ENCODE measurements at regions not wholly inside any gene's neighbourhood (a gene's known extent, or its start where the extent isn't known, plus 50 kb on each side); places are given as distances from the start of the nearest gene placed in this dataset.

- no peak overlapping the region for H3K4me3 ChIP-seq
- no peak for DNase-seq (ENCODE audit: low spot score in 2 of 2)
- no peak for TF ChIP-seq CTCF (IDR thresholded peaks at IDR 0.05)
- TF ChIP-seq POLR2AphosphoS5 (IDR thresholded peaks at IDR 0.05) = no peak
- no peak for TF ChIP-seq POLR2A (IDR thresholded peaks at IDR 0.05)
These were observed 124.3 kb downstream of the C4orf33 start for GRCh38 chr4:129220254-129220653.

GRCh38 chr4:129223945-129224344 is 128.0 kb downstream of the C4orf33 start:
- TF ChIP-seq POLR2AphosphoS5 (IDR thresholded peaks at IDR 0.05) (no peak), POLR2A (IDR thresholded peaks at IDR 0.05) (no peak), CTCF (IDR thresholded peaks at IDR 0.05) (no peak)
- no peak overlapping the region for H3K27ac ChIP-seq
- no peaks in the 10 kb centered on the region for H3K9me3 ChIP-seq
- no peaks in the 10 kb centered on the region for H3K4me1 ChIP-seq
- intact Hi-C loops (cut with DNase I; ENCODE audit: low total_unique reads) = no loop called here
- no peaks in the 10 kb centered on the region for H3K27me3 ChIP-seq
- no peak overlapping the region for H3K4me3 ChIP-seq
- no peaks in the 10 kb centered on the region for H3K36me3 ChIP-seq
- no peak for DNase-seq (ENCODE audit: low spot score in 2 of 2)

More at GRCh38 chr4:129220254-129220653, 124.3 kb downstream of the C4orf33 start:
- Histone ChIP-seq H3K9me3 (no peaks in the 10 kb centered on the region), H3K4me1 (no peaks in the 10 kb centered on the region), H3K27ac (no peak overlapping the region), H3K36me3 (no peaks in the 10 kb centered on the region), H3K27me3 (no peaks in the 10 kb centered on the region)
- intact Hi-C loops (cut with DNase I; ENCODE audit: low total_unique reads) = no loop called here

GRCh38 chr4:129230846-129231245 is 134.9 kb downstream of the C4orf33 start:
- Histone ChIP-seq H3K36me3 (no peaks in the 10 kb centered on the region), H3K4me3 (no peak overlapping the region), H3K4me1 (no peaks in the 10 kb centered on the region), H3K9me3 (no peaks in the 10 kb centered on the region), H3K27me3 (no peaks in the 10 kb centered on the region), H3K27ac (no peak overlapping the region)
- TF ChIP-seq CTCF (IDR thresholded peaks at IDR 0.05) (no peak), POLR2AphosphoS5 (IDR thresholded peaks at IDR 0.05) (no peak), POLR2A (IDR thresholded peaks at IDR 0.05) (no peak)
- DNase-seq (ENCODE audit: low spot score in 2 of 2) = no peak
- intact Hi-C loops (cut with DNase I; ENCODE audit: low total_unique reads) = no loop called here

- no peaks in the 10 kb centered on the region for H3K4me1 ChIP-seq
- TF ChIP-seq CTCF (IDR thresholded peaks at IDR 0.05) (no peak), POLR2AphosphoS5 (IDR thresholded peaks at IDR 0.05) (no peak), POLR2A (IDR thresholded peaks at IDR 0.05) (no peak)
- intact Hi-C loops (cut with DNase I; ENCODE audit: low total_unique reads) = no loop called here
- H3K9me3 ChIP-seq = no peaks in the 10 kb centered on the region
- no peaks in the 10 kb centered on the region for H3K27me3 ChIP-seq
- H3K27ac ChIP-seq = no peak overlapping the region
- DNase-seq (ENCODE audit: low spot score in 2 of 2) = no peak
- no peak overlapping the region for H3K4me3 ChIP-seq
- H3K36me3 ChIP-seq = no peaks in the 10 kb centered on the region
These were observed 136.1 kb downstream of the C4orf33 start for GRCh38 chr4:129231945-129232588.

- no peaks in the 10 kb centered on the region for H3K4me1 ChIP-seq
- H3K27me3 ChIP-seq = no peaks in the 10 kb centered on the region
- no peak overlapping the region for H3K4me3 ChIP-seq
- TF ChIP-seq POLR2A (IDR thresholded peaks at IDR 0.05) = no peak
- no peak for TF ChIP-seq CTCF (IDR thresholded peaks at IDR 0.05)
- no peak for TF ChIP-seq POLR2AphosphoS5 (IDR thresholded peaks at IDR 0.05)
- H3K36me3 ChIP-seq = no peaks in the 10 kb centered on the region
- no peak for DNase-seq (ENCODE audit: low spot score in 2 of 2)
- intact Hi-C loops (cut with DNase I; ENCODE audit: low total_unique reads) = no loop called here
- H3K27ac ChIP-seq = no peak overlapping the region
- H3K9me3 ChIP-seq = no peaks in the 10 kb centered on the region
These were observed 136.8 kb downstream of the C4orf33 start for GRCh38 chr4:129232589-129233337.
